Naive B cell (primary cell): ENCODE measurements at regions not wholly inside any gene's neighbourhood (a gene's known extent, or its start where the extent isn't known, plus 50 kb on each side); places are given as distances from the start of the nearest gene placed in this dataset.

ENCODE experiments used
- ATAC-seq, 2 donors: fragments of 150-1000 bp; cut with Tn5 transposase; 2 replicates each; pipeline ENCODE4 v1.10.0; 2021; ENCODE audit warnings: low read depth in 2 of 2, mild to moderate bottlenecking in 2 of 2, moderate library complexity in 2 of 2
- DNase-seq: peaks from one replicate; pipeline ENCODE4 v3.0.0; 2022
- H3K27ac Mint-ChIP-seq, 6 donors: one replicate each; pipeline ENCODE4 v1.8.0; 2020 to 2022; ENCODE audit warnings: mild to moderate bottlenecking in 6 of 6, mixed read lengths in 6 of 6, moderate library complexity in 5 of 6, inconsistent platforms in 2 of 6
- H3K27me3 Mint-ChIP-seq, 3 donors: one replicate each; pipeline ENCODE4 v1.8.0; 2021 to 2022; ENCODE audit warnings: mixed read lengths in 3 of 3, mild to moderate bottlenecking in 1 of 3
- H3K36me3 Mint-ChIP-seq, 2 donors: one replicate each; pipeline ENCODE4 v1.8.0; 2020 to 2022; ENCODE audit warnings: mixed read lengths in 2 of 2, inconsistent platforms in 1 of 2, mild to moderate bottlenecking in 1 of 2
- H3K4me1 Mint-ChIP-seq, 3 donors: one replicate each; pipeline ENCODE4 v1.8.0; 2020 to 2022; ENCODE audit warnings: mixed read lengths in 3 of 3, inconsistent platforms in 1 of 3, mild to moderate bottlenecking in 1 of 3, moderate library complexity in 1 of 3
- H3K4me3 Mint-ChIP-seq, 8 donors: one replicate each; pipeline ENCODE4 v1.8.0; 2020 to 2022; ENCODE audit warnings: mild to moderate bottlenecking in 8 of 8, mixed read lengths in 8 of 8, moderate library complexity in 8 of 8, inconsistent platforms in 2 of 8
- H3K9me3 Mint-ChIP-seq, 7 donors: one replicate each; pipeline ENCODE4 v1.8.0; 2020 to 2022; ENCODE audit warnings: mixed read lengths in 7 of 7, mild to moderate bottlenecking in 5 of 7, inconsistent platforms in 2 of 7, moderate library complexity in 1 of 7

GRCh38 chr2:236396818-236397350 lies 132.7 kb upstream of the ASB18 start:
- no peak for ATAC-seq
- peak overlapping the region in 1 of 6 donors; percentile 30 for H3K27ac Mint-ChIP-seq

GRCh38 chr2:236397681-236398080 lies 133.5 kb upstream of the ASB18 start:
- peaks cover 0 to 7% (median 1%) of the 10 kb centered on the region in 3 donors for H3K4me1 Mint-ChIP-seq
- no peaks in the 10 kb centered on the region for H3K9me3 Mint-ChIP-seq
- no peak for DNase-seq
- peaks cover 0 to 32% (median 23%) of the 10 kb centered on the region in 3 donors for H3K27me3 Mint-ChIP-seq
- no peaks in the 10 kb centered on the region for H3K36me3 Mint-ChIP-seq
- H3K27ac Mint-ChIP-seq, result no peak overlapping the region
- no peak for ATAC-seq
- H3K4me3 Mint-ChIP-seq, result no peak overlapping the region

More at GRCh38 chr2:236396818-236397350, 132.7 kb upstream of the ASB18 start:
- Mint-ChIP-seq H3K9me3 (no peaks in the 10 kb centered on the region), H3K27me3 (peaks cover 0 to 35% (median 24%) of the 10 kb centered on the region in 3 donors), H3K4me3 (no peak overlapping the region), H3K4me1 (peaks cover 0 to 7% (median 0%) of the 10 kb centered on the region in 3 donors), H3K36me3 (no peaks in the 10 kb centered on the region)
- no peak for DNase-seq

- peaks cover 0 to 7% (median 1%) of the 10 kb centered on the region in 3 donors for H3K4me1 Mint-ChIP-seq
- peak overlapping the region in 1 of 8 donors; percentile 48 for H3K4me3 Mint-ChIP-seq
- DNase-seq (no peak), ATAC-seq (no peak)
- H3K27ac Mint-ChIP-seq, result no peak overlapping the region
- H3K9me3 Mint-ChIP-seq, result no peaks in the 10 kb centered on the region
- H3K36me3 Mint-ChIP-seq, result no peaks in the 10 kb centered on the region
- H3K27me3 Mint-ChIP-seq, result peaks cover 0 to 38% (median 18%) of the 10 kb centered on the region in 3 donors
Measured at GRCh38 chr2:236399409-236399808, 135.2 kb upstream of the ASB18 start.

GRCh38 chr2:236400046-236400574 lies 135.9 kb upstream of the ASB18 start:
- Mint-ChIP-seq H3K4me3 (no peak overlapping the region), H3K9me3 (no peaks in the 10 kb centered on the region), H3K27me3 (peaks cover 0 to 38% (median 14%) of the 10 kb centered on the region in 3 donors), H3K36me3 (no peaks in the 10 kb centered on the region), H3K4me1 (peaks cover 0 to 7% (median 1%) of the 10 kb centered on the region in 3 donors), H3K27ac (no peak overlapping the region)
- ATAC-seq (no peak), DNase-seq (no peak)

- Mint-ChIP-seq H3K4me3 (peak overlapping the region in 1 of 8 donors; percentile 77), H3K27ac (peak overlapping the region in 1 of 6 donors; percentile 72), H3K9me3 (no peaks in the 10 kb centered on the region), H3K27me3 (peaks cover 0 to 38% (median 14%) of the 10 kb centered on the region in 3 donors), H3K4me1 (peaks cover 0 to 7% (median 1%) of the 10 kb centered on the region in 3 donors), H3K36me3 (no peaks in the 10 kb centered on the region)
- ATAC-seq (no peak), DNase-seq (no peak)
Measured at GRCh38 chr2:236400594-236401360, 136.6 kb upstream of the ASB18 start.

- Mint-ChIP-seq H3K9me3 (no peaks in the 10 kb centered on the region), H3K4me3 (peak overlapping the region in 1 of 8 donors; percentile 22), H3K27me3 (peaks cover 0 to 38% (median 14%) of the 10 kb centered on the region in 3 donors), H3K36me3 (no peaks in the 10 kb centered on the region), H3K27ac (peak overlapping the region in 1 of 6 donors; percentile 4), H3K4me1 (peaks cover 0 to 7% (median 1%) of the 10 kb centered on the region in 3 donors)
- DNase-seq, result no peak
- peak; percentile 28 to 63 for ATAC-seq
Measured at GRCh38 chr2:236402033-236402790, 138.0 kb upstream of the ASB18 start.

GRCh38 chr2:236403125-236403524 lies 138.9 kb upstream of the ASB18 start:
- H3K4me1 Mint-ChIP-seq, result peaks cover 0 to 7% (median 1%) of the 10 kb centered on the region in 3 donors
- H3K9me3 Mint-ChIP-seq, result peaks cover 0 to 4% (median 2%) of the 10 kb centered on the region in 7 donors
- H3K27me3 Mint-ChIP-seq, result peaks cover 0 to 38% (median 14%) of the 10 kb centered on the region in 3 donors
- no peak overlapping the region for H3K4me3 Mint-ChIP-seq
- H3K27ac Mint-ChIP-seq, result no peak overlapping the region
- ATAC-seq (no peak), DNase-seq (no peak)
- no peaks in the 10 kb centered on the region for H3K36me3 Mint-ChIP-seq

GRCh38 chr2:236403811-236404210 lies 139.6 kb upstream of the ASB18 start:
- Mint-ChIP-seq H3K27ac (no peak overlapping the region), H3K4me3 (no peak overlapping the region), H3K9me3 (peaks cover 0 to 4% (median 2%) of the 10 kb centered on the region in 7 donors), H3K27me3 (peaks cover 0 to 38% (median 14%) of the 10 kb centered on the region in 3 donors), H3K36me3 (no peaks in the 10 kb centered on the region), H3K4me1 (peaks cover 0 to 7% (median 1%) of the 10 kb centered on the region in 3 donors)
- ATAC-seq, result no peak
- no peak for DNase-seq

GRCh38 chr2:236404346-236404745 lies 140.1 kb upstream of the ASB18 start:
- no peak for ATAC-seq
- Mint-ChIP-seq H3K4me3 (no peak overlapping the region), H3K27me3 (peaks cover 0 to 38% (median 14%) of the 10 kb centered on the region in 3 donors), H3K36me3 (no peaks in the 10 kb centered on the region), H3K4me1 (peaks cover 0 to 7% (median 1%) of the 10 kb centered on the region in 3 donors), H3K27ac (no peak overlapping the region), H3K9me3 (peaks cover 0 to 6% (median 2%) of the 10 kb centered on the region in 7 donors)
- DNase-seq, result no peak

GRCh38 chr2:236405357-236405756 lies 141.2 kb upstream of the ASB18 start:
- DNase-seq (no peak), ATAC-seq (no peak)
- peak overlapping the region in 1 of 6 donors; percentile 42 for H3K27ac Mint-ChIP-seq
- H3K27me3 Mint-ChIP-seq, result peaks cover 0 to 30% (median 14%) of the 10 kb centered on the region in 3 donors
- H3K36me3 Mint-ChIP-seq, result no peaks in the 10 kb centered on the region
- peaks cover 0 to 10% (median 4%) of the 10 kb centered on the region in 7 donors for H3K9me3 Mint-ChIP-seq
- H3K4me3 Mint-ChIP-seq, result no peak overlapping the region
- peaks cover 0 to 7% (median 1%) of the 10 kb centered on the region in 3 donors for H3K4me1 Mint-ChIP-seq

- Mint-ChIP-seq H3K27ac (no peak overlapping the region), H3K4me3 (no peak overlapping the region), H3K4me1 (no peaks in the 10 kb centered on the region), H3K36me3 (no peaks in the 10 kb centered on the region), H3K27me3 (peaks cover 3 to 23% (median 7%) of the 10 kb centered on the region in 3 donors), H3K9me3 (peaks cover 0 to 12% (median 7%) of the 10 kb centered on the region in 7 donors)
- ATAC-seq (no peak), DNase-seq (no peak)
Measured at GRCh38 chr2:236408090-236408489, 143.9 kb upstream of the ASB18 start.

- Mint-ChIP-seq H3K27ac (no peak overlapping the region), H3K9me3 (peaks cover 0 to 12% (median 7%) of the 10 kb centered on the region in 7 donors), H3K36me3 (no peaks in the 10 kb centered on the region), H3K4me3 (no peak overlapping the region), H3K4me1 (no peaks in the 10 kb centered on the region), H3K27me3 (peaks cover 0 to 18% (median 7%) of the 10 kb centered on the region in 3 donors)
- no peak for DNase-seq
- ATAC-seq, result no peak
Measured at GRCh38 chr2:236408786-236409185, 144.6 kb upstream of the ASB18 start.
